Liver (tissue), 2 donors: ENCODE measurements at regions not wholly inside any gene's neighbourhood (a gene's known extent, or its start where the extent isn't known, plus 50 kb on each side); places are given as distances from the start of the nearest gene placed in this dataset.

Experiments used
- CTCF ChIP-seq: fragments of 150-350 bp; IDR thresholded peaks from 2 replicates; pipeline ENCODE4 v1.5.1; 2017; ENCODE audit warnings: improper control_type of control experiment, low read depth, low read length; ENCODE audit not compliant: missing input control
- FOXA1 ChIP-seq: IDR thresholded peaks from 2 replicates; pipeline ENCODE4 v1.6.1; 2016; ENCODE audit warnings: antibody characterized with exemption
- donor health status: healthy.

DNA sequence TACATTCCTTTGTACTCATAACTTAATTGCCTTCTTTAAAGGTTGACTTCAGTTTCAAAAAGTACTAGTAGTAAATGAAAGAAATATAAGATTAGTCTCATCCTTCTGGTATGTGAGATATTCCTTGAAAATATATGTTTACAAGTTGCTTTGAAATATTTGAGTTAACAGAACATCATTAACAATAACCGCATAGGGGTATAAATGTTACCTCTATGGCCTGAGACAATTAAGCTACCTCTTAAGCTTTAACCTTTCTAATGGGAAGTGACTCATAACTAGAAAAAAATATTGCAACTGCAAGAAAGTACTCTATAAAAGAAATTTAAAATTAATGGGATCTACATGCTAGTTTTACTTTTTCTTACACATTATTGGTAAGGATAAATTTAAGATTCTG lies 399.0 kb downstream of the CDH10 start:
- no peak for TF ChIP-seq CTCF
- TF ChIP-seq FOXA1 = no peak
